Endothelial cell of umbilical vein (primary cell): ENCODE measurements at regions not wholly inside any gene's neighbourhood (a gene's known extent, or its start where the extent isn't known, plus 50 kb on each side); places are given as distances from the start of the nearest gene placed in this dataset.

Experiments used
- BruUV-seq: library from RNA; stranded (reverse); fragments of 400-500 nt; replicated peaks from 2 replicates; lab custom pipeline; 2021; lab: Mats Ljungman, UMichigan
- CTCF ChIA-PET: fragments of 300-600, 350-600 bp; sonication (Branson Sonifier 250); formaldehyde crosslinking; loops from one replicate; lab custom pipeline; 2021; ENCODE audit warnings: antibody characterized with exemption, inconsistent platforms; lab: Charles Lee
- POLR2A ChIA-PET: fragments of 300-600, 350-600 bp; sonication (Branson Sonifier 250); formaldehyde crosslinking; loops from one replicate; lab custom pipeline; 2021; ENCODE audit warnings: antibody characterized with exemption, inconsistent platforms; lab: Charles Lee
- DNase-seq: peaks from one replicate; pipeline ENCODE4 v3.0.0-alpha.2; 2011; ENCODE audit warnings: low read depth, low spot score
- FAIRE-seq: peaks from 2 replicates; lab custom pipeline; 2011; peaks lifted over from hg19 to GRCh38; lab: Jason Lieb, UNC
- H2AFZ ChIP-seq: 2 replicates; pipeline ENCODE4 v1.6.0; 2012; ENCODE audit warnings: low read depth, low read length, control low read depth, inconsistent platforms
- H3K27ac ChIP-seq: 2 replicates; pipeline ENCODE4 v1.5.1; 2011; ENCODE audit warnings: low read depth, mild to moderate bottlenecking, control low read depth, low read length, moderate library complexity; ENCODE audit not compliant: insufficient read depth
- H3K27me3 ChIP-seq, 2 experiments: 2 replicates each; pipeline versions ENCODE4 v1.6.0 to v1.6.1; 2011; ENCODE audit warnings: low read length in 2 of 2, mixed read lengths in 1 of 2; ENCODE audit not compliant: control insufficient read depth in 2 of 2, insufficient read depth in 2 of 2
- H3K36me3 ChIP-seq, 2 experiments: 2 replicates in 1 of 2; 3 replicates in 1 of 2; pipeline ENCODE4 v1.5.1; 2011; ENCODE audit warnings: low read length in 2 of 2, mild to moderate bottlenecking in 1 of 2, moderate library complexity in 1 of 2; ENCODE audit not compliant: control insufficient read depth in 2 of 2, insufficient read depth in 2 of 2; ENCODE audit errors: extremely low read depth in 1 of 2
- H3K4me1 ChIP-seq: 3 replicates; pipeline ENCODE4 v1.5.1; 2011; ENCODE audit warnings: mild to moderate bottlenecking, low read length; ENCODE audit not compliant: control insufficient read depth, insufficient read depth; ENCODE audit errors: extremely low read depth
- H3K4me2 ChIP-seq: 2 replicates; pipeline ENCODE4 v1.6.1; 2011; ENCODE audit warnings: low read length, control low read depth, mixed read lengths; ENCODE audit not compliant: insufficient read depth
- H3K4me3 ChIP-seq, 3 experiments: fragments of 200-600 bp in 1 of 3; sonication (generic), shearing (Covaris generic) in 1 of 3; replicated peaks in 1 of 3; 2 replicates each; pipeline ENCODE4 v1.5.1; 2011 to 2016; ENCODE audit warnings: control low read depth in 3 of 3, low read length in 3 of 3, mild to moderate bottlenecking in 2 of 3, inconsistent platforms in 1 of 3, low read depth in 1 of 3, moderate library complexity in 1 of 3; ENCODE audit not compliant: insufficient read depth in 1 of 3
- H3K79me2 ChIP-seq: 2 replicates; pipeline ENCODE4 v1.6.0; 2012; ENCODE audit warnings: low read length, inconsistent platforms; ENCODE audit not compliant: control insufficient read depth, insufficient read depth
- H3K9ac ChIP-seq: replicated peaks from 2 replicates; pipeline ENCODE3; 2011; ENCODE audit warnings: low read length, control low read depth; ENCODE audit not compliant: insufficient read depth; ENCODE audit errors: extremely low read depth
- H3K9me1 ChIP-seq: replicated peaks from 3 replicates; pipeline ENCODE4 v1.6.0; 2011; ENCODE audit warnings: mild to moderate bottlenecking, low read length; ENCODE audit not compliant: control insufficient read depth, insufficient read depth; ENCODE audit errors: extremely low read depth
- H3K9me3 ChIP-seq: replicated peaks from 2 replicates; pipeline ENCODE4 v1.5.1; 2012; ENCODE audit warnings: low read length, inconsistent platforms; ENCODE audit not compliant: control insufficient read depth, insufficient read depth
- H4K20me1 ChIP-seq: replicated peaks from 2 replicates; pipeline ENCODE3; 2011; ENCODE audit warnings: mild to moderate bottlenecking, low read length; ENCODE audit not compliant: control insufficient read depth, insufficient read depth; ENCODE audit errors: extremely low read depth
- EZH2 ChIP-seq: IDR thresholded peaks from 2 replicates; pipeline ENCODE4 v1.6.1; 2012; ENCODE audit warnings: borderline replicate concordance, low read depth, mild to moderate bottlenecking, moderate library complexity, low read length, inconsistent platforms; ENCODE audit not compliant: severe bottlenecking
- FOS ChIP-seq: IDR thresholded peaks from 2 replicates; pipeline ENCODE4 v1.6.1; 2011; ENCODE audit warnings: mild to moderate bottlenecking, low read length, moderate library complexity, borderline replicate concordance; ENCODE audit not compliant: insufficient read depth
- GATA2 ChIP-seq: IDR thresholded peaks from 2 replicates; pipeline ENCODE4 v1.7.0; 2011; ENCODE audit warnings: low read depth, mild to moderate bottlenecking, moderate library complexity, mixed read lengths, low read length; ENCODE audit not compliant: insufficient read length, insufficient read depth
- JUN ChIP-seq: IDR thresholded peaks from 2 replicates; pipeline ENCODE4 v1.6.1; 2011; ENCODE audit warnings: borderline replicate concordance, low read depth; ENCODE audit not compliant: insufficient read length, insufficient read depth
- MYC ChIP-seq: IDR thresholded peaks from one replicate; pipeline ENCODE4 v1.6.1; 2011; ENCODE audit warnings: mild to moderate bottlenecking, low read depth, low read length
- POLR2A ChIP-seq: IDR thresholded peaks from 2 replicates; pipeline ENCODE4 v1.6.1; 2012; ENCODE audit warnings: low read depth, mild to moderate bottlenecking, control low read depth, low read length
- POLR2AphosphoS5 ChIP-seq: IDR thresholded peaks from 2 replicates; pipeline ENCODE4 v1.6.1; 2012; ENCODE audit warnings: low read depth, mild to moderate bottlenecking, control low read depth, low read length, moderate library complexity; ENCODE audit not compliant: insufficient read depth
- dilution Hi-C: fragments of 300-500 bp; cut with MboI; formaldehyde crosslinking; loops from one replicate; pipeline ENCODE4 v1.15.0; 2019; ENCODE audit warnings: low sequenced_read_pairs; ENCODE audit not compliant: extremely low pct_ligation_motif_present
- intact Hi-C: fragments of 100-400 bp; cut with micrococcal nuclease; formaldehyde crosslinking; loops from one replicate; pipeline ENCODE4 v1.10.0; 2022
- TF ChIP-seq, protein P1 (sequence below): IDR thresholded peaks from 2 replicates; pipeline ENCODE4 v1.6.1; 2011; ENCODE audit not compliant: insufficient read depth, insufficient read length
- TF ChIP-seq, protein P2 (sequence below), 2 donors: IDR thresholded peaks; 1 replicate in 1 of 2; 2 replicates in 1 of 2; pipeline ENCODE4 v1.5.1; 2011; ENCODE audit warnings: low read length in 2 of 2, mild to moderate bottlenecking in 2 of 2, moderate library complexity in 2 of 2, control low read depth in 1 of 2, inconsistent platforms in 1 of 2, low read depth in 1 of 2; ENCODE audit not compliant: insufficient read depth in 1 of 2; ENCODE audit errors: extremely low read depth in 1 of 2

DNA sequence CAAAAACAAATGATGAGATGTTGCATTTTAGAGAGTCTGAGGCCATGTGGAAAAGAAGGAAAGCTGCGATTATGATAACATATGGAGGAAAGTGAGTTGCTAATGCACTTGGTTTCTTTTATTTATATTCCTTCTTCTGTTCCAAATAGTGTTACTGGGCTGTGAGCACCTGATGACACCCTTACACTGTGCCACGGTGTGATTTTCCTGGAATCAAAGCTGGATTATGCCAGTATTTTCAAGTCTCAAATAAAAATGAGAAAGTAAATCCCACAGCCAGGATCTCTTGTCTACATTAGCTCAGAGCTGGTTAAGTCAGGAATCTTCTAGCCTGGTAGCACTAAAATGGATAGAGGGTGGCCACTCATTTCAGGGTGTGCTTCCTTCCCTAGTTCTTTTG lies 670.8 kb downstream of the TDRD15 start:
- ChIA-PET CTCF (no interaction called here), POLR2A (no interaction called here)
- no peaks in the 10 kb centered on the region for H3K27me3 ChIP-seq
- H3K4me1 ChIP-seq: no peaks in the 10 kb centered on the region
- H3K9me3 ChIP-seq: no peaks in the 10 kb centered on the region
- H4K20me1 ChIP-seq: no peaks in the 10 kb centered on the region
- no TSS peak for BruUV-seq
- H3K27ac ChIP-seq: no peak overlapping the region
- DNase-seq: no peak
- H3K36me3 ChIP-seq: no peaks in the 10 kb centered on the region
- no peak for TF ChIP-seq POLR2A
- TF ChIP-seq, protein P1, sequence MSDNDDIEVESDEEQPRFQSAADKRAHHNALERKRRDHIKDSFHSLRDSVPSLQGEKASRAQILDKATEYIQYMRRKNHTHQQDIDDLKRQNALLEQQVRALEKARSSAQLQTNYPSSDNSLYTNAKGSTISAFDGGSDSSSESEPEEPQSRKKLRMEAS: no peak
- TF ChIP-seq POLR2AphosphoS5: no peak
- no peak for TF ChIP-seq EZH2
- TF ChIP-seq GATA2: no peak
- no peak for TF ChIP-seq FOS
- no peak for TF ChIP-seq MYC
- TF ChIP-seq, protein P2, sequence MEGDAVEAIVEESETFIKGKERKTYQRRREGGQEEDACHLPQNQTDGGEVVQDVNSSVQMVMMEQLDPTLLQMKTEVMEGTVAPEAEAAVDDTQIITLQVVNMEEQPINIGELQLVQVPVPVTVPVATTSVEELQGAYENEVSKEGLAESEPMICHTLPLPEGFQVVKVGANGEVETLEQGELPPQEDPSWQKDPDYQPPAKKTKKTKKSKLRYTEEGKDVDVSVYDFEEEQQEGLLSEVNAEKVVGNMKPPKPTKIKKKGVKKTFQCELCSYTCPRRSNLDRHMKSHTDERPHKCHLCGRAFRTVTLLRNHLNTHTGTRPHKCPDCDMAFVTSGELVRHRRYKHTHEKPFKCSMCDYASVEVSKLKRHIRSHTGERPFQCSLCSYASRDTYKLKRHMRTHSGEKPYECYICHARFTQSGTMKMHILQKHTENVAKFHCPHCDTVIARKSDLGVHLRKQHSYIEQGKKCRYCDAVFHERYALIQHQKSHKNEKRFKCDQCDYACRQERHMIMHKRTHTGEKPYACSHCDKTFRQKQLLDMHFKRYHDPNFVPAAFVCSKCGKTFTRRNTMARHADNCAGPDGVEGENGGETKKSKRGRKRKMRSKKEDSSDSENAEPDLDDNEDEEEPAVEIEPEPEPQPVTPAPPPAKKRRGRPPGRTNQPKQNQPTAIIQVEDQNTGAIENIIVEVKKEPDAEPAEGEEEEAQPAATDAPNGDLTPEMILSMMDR (IDR thresholded peaks at IDR 0.05; ENCODE audit: extremely low read depth in 1 of 2, insufficient read depth in 1 of 2, low read depth in 1 of 2, low read length in 2 of 2): no peak
- TF ChIP-seq JUN: no peak
- no peak overlapping the region for H3K4me3 ChIP-seq
- FAIRE-seq: no peak
- no peak overlapping the region for H3K4me2 ChIP-seq
- no peaks in the 10 kb centered on the region for H3K9me1 ChIP-seq
- intact Hi-C loops (no loop called here), dilution Hi-C loops (no loop called here)
- no peak overlapping the region for H2AFZ ChIP-seq
- H3K9ac ChIP-seq: no peak overlapping the region
- no peaks in the 10 kb centered on the region for H3K79me2 ChIP-seq
